Stimulated activated CD4-positive, alpha-beta T cell treated with anti-CD3 and anti-CD28 coated beads, Interleukin-2, amount 100 ng/mL, for 48 hours (primary cell): ENCODE measurements at regions not wholly inside any gene's neighbourhood (a gene's known extent, or its start where the extent isn't known, plus 50 kb on each side); places are given as distances from the start of the nearest gene placed in this dataset.
"Not testable (repeated sequence)": the region's sequence is repeated elsewhere in the genome, so short reads cannot be mapped to it uniquely, and the experiment has no call there.

Source experiments
- DNase-seq, 2 donors: peaks; one replicate each; pipeline ENCODE4 v3.0.0-alpha.2; 2020

DNA sequence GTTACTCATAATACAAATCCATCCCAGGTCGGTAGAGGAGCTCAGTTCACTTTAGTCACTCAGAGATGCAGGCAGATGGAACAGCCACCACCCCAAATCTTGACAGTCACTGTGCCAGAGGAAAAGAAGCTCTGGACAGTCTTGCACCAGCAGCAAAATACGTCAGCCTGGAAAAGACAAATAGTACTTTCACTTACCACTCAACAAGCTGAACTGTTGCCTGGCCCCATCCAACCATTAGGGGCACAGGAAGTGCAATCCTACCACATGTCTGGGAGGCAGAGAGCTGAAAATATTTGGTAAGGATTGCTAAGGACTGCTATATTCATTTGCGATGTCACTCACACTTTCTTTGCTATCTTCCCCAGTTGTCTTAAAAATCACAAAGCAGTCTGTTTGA lies 239.1 kb upstream of the TOX3 start:
- no peak for DNase-seq

DNA sequence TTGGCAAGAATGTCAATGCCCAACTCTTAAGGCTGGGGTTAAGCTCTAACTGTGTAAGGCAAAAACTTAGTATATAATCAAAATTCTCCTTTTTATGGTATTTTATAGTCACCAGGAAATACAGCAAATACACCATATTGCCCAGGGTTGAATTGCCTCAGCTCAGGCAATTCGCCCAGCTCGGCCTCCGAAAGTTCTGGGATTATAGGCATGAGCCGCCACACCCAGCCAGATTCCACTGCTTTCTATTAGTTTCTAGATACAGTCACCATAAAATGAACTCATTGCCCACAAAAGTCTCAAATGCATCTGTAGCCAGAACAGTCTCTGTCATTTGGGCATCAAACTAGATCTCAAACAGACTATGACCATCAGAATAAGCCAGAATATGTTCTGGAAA lies 238.7 kb upstream of the TOX3 start:
- no peak for DNase-seq

DNA sequence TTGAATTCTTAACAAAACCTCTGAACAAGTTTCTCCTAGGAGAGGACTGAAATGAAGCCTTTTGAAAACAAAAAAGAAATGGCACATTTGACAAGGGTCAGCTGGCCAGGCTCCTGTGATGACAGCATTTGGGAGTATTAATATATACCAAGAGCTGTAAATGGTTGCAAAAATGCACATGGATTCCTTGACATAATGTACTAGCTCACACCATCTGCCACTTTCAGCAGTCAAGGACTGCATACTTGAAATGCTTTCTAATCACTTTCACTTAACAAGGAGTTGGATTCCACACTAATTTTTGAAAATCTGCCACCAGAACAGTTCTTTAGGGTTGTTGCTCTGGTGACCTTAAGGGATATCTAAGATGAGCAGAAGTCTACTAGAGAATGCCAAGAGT lies 236.7 kb upstream of the TOX3 start:
- no peak for DNase-seq

DNA sequence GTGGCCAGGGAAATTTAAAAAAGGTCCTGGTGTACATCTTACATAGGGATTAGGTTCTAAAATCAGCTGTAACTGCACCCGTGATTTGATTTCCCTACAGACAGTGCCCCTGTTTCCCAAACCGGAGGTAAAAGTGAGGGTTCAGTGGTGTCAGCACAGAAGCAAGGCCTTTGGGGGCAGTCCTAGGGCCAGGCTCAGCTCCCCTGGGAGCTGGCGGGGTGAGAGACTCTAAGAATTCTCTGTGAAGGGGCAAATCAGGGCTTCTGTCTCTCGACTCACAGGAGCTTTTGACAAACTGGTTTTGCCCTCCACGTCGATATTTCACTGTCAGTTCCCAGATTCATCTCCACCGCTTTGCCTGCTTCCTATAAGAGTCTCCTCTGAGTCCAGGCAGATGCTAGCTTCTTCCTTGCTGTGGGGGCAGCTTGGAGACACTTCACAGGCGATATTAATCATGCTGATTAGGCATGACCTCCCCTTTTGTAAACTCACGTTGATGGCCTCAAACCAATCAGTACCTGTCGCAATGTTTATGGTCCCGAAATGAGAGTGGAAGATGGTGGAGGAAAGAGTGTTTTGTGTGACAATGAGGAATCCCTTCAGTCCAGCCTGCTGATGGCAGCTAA lies 234.2 kb upstream of the TOX3 start:
- DNase-seq, result no peak

DNA sequence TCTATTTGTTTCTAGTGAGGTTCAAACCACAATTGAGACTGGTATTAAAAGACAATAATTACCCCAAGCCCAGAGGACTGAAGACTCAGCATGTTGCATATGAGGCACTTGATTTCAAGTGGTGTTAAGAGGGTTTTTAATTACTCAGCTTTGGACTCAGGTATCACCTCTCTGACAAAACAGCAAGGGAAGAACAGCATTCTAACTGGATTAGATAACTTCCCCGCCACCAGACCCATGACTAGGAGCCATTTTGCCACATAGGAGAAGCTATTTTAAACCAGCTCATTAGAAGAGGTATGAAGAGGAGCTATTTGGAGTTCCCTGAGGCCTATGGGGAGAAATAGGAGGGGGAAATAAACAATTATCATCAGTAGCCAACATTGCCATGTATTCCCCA lies 226.1 kb upstream of the TOX3 start:
- DNase-seq, result no peak

DNA sequence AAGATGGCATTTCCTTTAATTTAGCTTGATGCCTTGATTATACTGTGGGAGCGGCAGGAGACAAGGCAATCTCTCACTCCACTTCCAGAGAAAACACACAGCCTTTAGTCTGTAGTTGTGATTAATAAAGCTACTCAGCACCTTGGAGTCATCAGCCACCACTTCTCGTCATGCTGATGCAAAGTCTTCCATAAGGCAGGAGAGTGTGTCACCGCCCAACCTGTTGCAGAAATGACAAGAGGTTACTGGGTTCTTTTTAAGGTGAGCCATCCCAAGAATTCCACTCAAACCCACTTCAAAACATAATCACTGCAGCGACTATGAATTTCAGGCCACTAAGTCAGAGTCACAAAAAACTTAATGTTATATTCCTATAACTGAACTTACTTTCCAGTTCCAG lies 223.9 kb upstream of the TOX3 start:
- no peak for DNase-seq

DNA sequence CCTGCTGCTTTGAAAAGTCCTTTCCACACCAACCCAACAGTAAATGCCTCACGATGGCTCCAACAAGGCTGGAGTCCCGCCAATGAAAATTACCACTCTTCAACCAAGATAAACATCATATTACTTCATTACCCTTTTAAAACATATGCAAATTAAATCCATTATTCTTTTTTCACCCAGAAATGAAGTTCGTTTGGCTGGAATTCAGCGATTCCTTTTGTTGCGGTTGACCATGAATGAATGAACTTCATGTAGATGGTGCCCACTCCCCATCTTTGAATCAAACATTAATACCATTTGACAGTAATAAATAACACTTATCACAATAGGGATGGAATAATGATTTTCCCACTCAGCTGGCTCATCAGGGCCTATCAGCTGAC lies 211.5 kb upstream of the TOX3 start:
- DNase-seq, result no peak

DNA sequence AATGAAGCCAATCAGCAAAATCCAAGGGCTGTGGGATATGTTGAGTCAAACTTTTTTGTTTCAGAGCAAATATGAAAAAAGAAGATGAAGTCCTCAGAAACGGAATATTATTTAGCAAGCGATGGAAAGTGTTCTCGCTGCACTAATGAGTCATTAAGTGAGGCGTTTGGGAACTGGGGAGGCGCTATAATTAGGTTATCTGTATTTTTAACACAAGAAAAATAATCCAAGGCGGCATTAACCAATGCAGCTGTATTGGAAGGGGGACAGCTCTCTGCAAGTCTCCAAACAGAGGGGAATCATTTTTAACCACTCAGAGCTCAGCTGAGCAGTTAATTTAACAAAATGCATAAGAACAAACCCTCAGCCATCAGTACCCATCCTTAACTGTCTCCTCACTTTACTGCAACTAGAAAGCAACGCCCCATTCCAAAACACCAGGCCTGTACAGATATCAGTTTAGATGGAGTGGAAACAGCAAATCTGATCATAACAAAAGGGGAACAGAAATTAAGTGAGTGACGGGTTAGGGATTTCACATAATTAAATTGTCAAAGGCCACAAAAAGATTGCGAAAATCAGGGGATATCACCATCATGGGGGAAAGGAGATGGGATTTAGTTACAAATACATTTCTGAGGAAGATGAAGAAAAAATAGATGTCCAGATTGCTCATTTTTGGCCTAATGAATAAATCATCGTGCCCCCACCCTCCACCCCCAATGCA lies 211.0 kb upstream of the TOX3 start:
- no peak for DNase-seq

DNA sequence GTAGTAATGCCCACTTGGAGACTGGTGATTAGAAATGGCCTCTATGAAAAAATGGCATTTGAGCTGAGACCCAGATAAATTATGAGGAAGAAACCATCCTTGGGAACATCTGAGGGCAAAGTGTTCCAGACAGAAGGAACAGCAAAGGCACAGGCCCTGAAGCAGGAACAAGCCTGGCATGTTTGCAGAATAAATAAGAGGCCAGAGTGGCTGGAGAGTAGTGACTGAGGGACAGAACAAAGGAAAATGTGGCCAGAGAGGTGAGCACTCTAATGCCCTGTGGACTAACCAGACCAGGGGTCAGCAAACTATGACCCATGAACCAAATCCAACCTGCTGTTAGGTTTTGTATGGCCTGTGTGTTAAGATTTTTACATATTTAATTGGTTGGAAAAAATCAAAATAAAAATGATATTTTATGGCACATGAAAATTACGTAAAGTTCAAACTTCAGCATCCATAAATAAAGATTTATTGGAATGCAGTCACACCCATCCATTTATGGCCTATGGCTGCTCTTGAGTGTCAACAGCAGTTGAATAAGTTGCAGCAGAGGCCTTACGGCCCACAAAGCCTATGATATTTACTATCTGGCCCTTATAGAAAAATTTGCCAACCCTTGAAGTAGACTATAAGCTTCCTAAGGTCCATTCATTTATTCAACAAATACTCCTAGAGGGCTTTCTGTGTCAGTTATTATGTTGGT lies 210.0 kb upstream of the TOX3 start:
- DNase-seq, result no peak

DNA sequence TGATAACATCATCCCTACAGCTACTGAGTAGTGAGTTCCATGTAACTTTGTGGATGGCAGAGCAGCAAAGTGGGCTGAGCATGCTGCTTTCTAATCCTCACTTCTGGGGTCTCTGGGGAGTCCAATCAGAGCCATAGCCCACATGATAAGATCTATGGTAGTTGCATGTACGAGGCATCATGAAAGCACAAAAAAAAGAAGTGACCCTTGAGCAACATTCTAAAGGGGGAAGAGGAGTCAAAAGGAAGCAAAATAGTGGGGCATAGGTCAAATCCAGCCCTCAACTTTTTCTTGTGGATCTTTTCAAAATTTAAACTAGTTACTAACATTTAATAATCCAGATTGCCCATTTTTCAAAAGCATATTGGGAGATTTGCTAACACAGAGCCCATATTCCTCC lies 208.5 kb upstream of the TOX3 start:
- DNase-seq, result no peak

DNA sequence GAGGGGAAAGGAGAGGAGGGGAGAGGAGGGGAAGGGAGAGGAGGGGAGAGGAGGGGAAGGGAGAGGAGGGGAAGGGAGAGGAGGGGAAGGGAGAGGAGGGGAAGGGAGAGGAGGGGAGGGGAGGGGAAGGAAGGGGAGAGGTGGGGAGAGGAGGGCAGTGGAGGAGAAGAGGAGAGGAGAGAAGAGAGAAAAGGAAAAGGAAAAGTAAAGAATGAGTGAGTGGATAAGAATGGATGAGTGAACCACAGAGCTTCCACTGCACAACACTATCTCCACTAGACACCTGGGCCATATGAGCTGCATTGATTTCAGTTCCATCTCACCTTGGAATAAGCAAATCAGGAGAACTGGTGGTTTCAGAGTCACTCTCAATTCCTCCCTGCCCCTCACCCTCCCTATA lies 204.1 kb upstream of the TOX3 start:
- no peak for DNase-seq

DNA sequence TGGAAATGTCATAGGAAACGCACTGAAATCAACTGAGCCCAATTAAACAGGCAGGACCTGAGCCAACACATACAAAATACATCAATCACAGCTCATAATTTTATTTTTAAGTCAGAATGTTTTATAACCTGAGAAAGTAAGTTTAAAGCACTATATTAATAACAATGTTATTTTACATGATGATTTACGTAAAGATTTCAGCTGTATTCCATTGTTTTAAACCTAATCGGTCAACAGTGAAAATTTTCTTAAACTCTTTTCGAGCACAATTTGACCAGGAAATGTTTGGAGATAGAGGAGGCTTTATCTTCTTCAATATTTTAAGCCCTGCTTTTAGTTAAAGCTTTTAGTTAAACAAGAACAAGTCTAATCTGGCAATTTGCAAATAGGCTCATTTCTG lies 201.8 kb upstream of the TOX3 start:
- DNase-seq, result no peak

DNA sequence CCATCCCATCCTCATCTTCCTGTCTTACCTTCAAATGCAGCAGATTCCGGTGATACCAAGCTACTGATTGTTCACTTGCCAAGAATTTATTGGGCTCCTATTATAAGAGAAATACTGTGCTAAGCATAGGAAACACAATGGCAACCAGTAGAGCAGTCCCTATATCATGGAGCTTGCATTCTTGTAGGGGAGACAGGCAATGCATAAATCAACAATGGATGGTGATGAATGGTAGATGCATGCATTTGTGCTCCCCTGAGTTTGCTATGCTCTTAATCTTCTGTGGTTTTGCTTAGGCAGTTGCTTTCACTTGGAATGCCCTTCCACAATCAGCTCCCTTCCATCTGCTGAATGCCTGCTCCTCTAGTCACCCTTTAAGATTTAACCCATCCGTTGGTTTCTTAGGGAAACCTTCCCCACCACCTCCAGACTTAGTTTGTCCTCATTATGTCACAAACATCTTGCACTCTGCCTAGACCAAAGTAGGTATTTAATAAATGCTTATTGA lies 200.2 kb upstream of the TOX3 start:
- DNase-seq, result no peak

DNA sequence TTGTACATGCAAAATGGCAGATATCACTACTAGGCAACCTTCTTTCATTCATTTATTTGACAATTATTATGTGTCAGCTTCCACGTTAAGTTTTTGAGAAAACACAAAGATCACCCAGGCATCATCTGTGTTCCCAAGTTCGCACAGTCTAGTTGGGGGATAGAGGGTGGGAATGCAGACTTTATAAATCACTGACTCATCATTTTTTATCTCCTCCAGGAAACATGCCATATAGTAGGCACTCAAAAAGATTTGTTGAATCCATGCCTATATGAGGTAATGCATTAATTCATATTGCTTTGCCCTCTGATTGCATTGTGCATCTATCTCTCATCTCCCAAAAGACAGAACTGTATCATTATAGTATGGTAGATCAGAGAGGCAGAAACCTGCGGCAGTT lies 196.8 kb upstream of the TOX3 start:
- DNase-seq, result no peak

DNA sequence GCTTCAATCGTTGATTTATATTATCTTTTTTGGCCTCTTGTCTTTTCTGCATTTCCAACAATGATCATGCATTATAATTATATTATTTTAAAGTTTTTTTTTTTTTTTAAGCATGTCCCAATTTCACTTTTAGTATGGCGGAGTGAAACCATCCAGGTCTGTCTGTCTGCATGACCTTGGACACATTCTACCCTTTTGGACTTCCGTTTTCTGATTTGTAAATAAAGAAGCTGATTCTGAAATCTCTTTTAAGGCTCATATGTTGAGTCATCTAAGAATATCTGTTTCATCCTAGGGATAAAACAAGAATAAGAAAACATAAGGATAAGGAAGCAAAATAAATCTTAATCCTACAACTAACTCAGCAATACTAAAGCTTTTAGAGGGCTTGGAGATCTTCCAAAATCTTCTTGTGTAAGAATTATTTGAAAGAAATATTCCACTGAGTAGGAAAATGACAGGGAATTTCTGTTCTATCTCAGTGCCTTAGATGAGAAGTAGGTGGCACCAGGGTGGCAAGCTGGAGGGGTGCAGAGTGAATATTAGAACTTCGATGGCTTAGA lies 195.7 kb upstream of the TOX3 start:
- no peak for DNase-seq

DNA sequence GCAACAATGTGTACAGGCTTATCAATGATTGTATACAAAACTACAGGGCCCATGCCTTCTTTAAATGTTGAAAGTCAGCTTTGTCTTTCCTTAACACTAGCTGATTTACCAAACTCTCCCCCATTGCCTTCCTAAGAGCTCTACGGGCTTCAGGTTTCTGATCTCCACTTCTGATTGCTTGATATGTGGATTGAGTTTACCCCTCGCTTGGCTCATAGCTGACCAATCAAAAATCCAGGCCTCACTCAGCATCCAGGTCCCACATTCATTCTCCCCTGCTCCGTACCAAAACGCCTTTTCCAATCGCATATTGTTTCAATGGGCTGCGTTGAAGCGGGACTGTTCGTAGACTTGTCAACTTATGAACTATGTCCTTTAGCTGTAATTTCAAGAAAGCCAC lies 195.1 kb upstream of the TOX3 start:
- no peak for DNase-seq

DNA sequence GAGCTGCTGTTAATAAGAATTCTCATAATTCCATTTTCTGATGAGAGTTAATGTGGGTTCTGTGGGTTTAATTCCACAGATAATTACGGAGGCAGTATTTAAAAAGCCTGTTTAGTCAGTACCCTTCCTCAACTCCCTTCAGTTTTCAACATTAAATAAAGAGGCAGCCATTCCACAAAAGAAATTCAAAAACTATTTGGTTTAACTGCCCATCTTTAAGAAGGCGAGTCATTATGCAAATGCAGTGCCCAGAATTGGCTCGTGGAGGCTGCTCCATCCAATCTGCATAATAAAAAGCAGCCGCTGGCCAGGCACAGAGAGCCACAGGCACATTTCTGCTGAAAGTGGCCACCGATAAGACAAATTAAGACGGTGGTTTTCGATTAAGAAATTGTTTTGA lies 194.4 kb upstream of the TOX3 start:
- no peak for DNase-seq

DNA sequence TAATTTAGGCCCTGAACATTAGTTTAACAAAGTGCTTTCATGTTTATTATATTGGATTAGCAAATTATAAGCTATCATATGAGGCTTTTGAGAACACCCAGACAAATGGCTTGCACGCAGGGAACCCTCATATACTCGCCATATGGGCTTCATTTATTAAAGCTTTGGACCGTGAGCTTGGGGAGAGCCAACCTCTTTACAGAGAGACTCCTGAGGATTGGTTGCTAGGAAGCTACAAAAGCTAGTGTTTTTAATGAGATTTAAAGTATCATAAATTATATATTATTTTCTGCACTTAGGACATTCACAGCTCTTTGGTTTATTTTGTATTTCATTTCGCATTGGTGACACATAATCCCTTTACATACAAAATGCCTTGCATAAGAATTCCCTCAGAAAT lies 193.8 kb upstream of the TOX3 start:
- no peak for DNase-seq

DNA sequence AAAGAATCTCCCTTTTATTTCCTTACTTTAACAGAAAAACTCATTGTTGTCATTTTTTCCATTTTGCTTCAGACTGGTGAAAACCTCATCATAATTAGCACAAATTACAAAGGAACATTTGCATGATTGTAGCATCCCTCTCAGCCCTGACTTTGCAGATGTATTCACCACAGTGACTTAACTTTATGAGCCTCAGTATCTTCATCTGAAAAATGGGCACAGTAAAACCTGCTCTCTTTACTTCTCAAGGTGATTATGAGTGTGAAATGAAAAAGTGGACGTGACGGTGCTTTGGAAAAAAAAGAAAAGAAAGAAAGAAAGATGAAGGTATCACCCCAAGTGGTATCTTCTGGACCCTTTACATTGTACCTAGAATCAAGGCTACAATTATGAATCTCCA lies 193.4 kb upstream of the TOX3 start:
- no peak for DNase-seq

DNA sequence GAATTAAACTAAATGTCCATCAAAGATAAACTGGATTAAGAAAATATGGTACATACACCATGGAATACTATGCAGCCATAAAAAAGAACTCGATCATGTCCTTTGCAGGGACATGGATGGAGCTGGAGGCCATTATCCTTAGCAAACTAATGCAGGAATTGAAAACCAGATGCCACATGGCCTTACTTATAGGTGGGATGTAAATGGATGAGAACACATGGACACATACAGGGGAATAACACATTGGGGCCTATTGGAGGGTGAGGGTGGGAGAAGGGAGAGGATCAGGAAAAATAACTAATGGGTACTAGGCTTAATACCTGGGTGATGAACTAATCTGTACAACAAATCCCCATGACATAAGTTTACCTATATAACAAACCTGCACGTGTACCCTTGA lies 192.0 kb upstream of the TOX3 start:
- DNase-seq, result not testable (repeated sequence)

DNA sequence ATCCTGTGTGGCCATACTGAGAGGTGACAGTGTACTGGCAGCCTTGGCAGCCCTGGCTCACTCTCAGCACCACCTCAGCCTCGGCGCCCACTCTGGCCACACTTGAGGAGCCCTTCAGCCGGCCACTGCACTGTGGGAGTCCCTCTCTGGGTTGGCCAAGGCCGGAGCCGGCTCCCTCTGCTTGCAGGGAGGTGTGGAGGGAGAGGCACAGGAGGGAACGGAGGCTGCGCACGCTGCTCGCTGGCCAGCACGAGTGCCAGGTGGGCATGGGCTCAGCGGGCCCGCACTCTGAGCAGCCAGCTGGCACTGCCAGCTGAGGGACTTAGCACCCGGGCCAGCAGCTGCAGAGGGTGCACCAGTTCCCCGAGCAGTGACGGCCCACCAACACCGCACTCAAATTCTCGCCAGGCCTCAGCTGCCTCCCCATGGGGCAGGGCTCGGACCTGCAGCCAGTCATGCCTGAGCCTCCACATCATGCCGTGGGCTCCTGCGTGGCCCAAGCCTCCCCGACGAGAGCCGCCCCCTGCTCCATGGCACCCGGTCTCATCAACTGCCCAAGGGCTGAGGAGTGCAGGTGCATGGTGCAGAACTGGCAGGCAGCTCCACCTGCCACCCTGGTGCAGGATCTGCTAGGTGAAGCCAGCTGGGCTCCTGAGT lies 184.4 kb upstream of the TOX3 start:
- no peak for DNase-seq

DNA sequence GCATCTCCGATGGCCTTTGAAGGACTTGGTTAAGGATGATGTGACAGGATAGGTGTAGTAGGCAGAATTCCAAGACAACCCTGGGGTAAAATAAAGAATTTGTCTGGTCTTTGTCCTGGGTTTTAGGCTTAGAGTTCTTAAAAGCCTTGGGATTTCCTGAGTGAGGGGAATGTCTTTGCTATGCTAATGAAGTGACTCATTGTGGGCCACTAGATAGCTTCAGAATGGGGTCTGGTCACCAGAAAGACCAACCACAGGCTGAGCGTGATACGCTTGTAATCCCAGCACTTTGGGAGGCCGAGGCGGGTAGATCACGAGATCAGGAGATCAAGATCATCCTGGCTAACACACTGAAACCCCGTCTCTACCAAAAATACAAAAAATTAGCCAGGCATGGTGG lies 182.8 kb upstream of the TOX3 start:
- no peak for DNase-seq

DNA sequence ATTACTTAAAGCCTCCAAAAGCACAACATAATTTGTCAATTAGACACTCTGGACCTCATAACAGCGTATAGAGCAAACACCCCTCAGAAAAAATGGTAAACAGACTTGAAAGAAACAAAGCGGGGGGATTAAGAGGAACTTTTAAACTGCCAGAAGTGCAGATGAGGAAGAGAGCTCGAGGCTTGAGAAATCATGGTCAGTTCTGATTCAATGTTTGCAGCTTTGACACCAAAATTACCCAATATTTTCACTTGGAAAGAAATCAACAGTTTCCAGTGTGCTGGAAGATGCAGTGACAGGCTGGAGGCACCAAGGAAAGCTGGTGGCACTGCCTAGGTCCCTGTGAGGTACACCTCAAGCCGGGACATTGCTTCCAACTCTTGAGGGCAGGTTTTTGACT lies 180.9 kb upstream of the TOX3 start:
- DNase-seq, result no peak

DNA sequence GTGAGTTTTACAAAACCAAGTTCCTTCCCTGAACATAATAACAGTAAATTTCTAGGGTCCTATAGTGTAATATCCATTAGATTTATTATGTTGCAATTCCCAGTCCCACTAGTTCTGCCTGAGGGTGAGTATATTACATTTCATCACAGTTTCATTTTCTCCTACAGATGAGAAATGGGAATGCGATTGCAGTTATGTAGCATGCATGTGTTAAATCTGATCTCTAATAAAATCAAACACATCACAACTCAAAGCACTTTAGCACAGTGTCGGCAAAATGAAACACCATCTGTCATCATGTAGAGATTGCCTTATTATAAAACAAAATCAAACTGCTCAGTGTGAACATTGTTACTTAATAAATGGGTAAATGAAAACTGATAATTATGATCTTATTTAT lies 180.5 kb upstream of the TOX3 start:
- DNase-seq, result no peak
